Astrocyte (in vitro differentiated cells and primary cell): ENCODE measurements at regions not wholly inside any gene's neighbourhood (a gene's known extent, or its start where the extent isn't known, plus 50 kb on each side); places are given as distances from the start of the nearest gene placed in this dataset.

Experiments used
- EZH2 ChIP-seq: IDR thresholded peaks from 2 replicates; pipeline ENCODE4 v1.6.1; 2012; ENCODE audit warnings: mild to moderate bottlenecking, low read length, inconsistent platforms; ENCODE audit not compliant: insufficient read depth
- TF ChIP-seq, protein P1 (sequence below): IDR thresholded peaks from 2 replicates; pipeline ENCODE4 v1.5.1; 2011; ENCODE audit warnings: low read depth, mild to moderate bottlenecking, inconsistent platforms, low read length, moderate library complexity; ENCODE audit not compliant: insufficient read depth

DNA sequence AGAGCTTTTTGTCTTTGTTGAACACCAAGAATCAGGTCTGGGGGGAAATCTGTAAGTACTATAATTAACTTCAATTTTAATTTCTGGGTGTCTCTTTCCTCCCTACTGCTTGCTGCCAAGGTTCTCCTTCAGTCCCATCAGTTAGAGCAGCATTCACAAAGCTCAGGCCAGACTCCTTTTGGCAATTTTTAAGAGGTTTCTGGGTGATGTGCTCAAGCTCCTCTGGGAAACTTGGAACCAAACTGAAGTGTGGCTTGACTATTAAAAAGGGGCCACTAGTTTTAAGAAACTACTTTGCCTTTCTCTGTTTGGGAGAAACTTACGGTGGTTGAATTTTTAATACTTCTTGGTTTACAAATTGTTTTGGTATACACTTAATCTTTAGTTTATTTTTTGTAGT, 227.7 kb upstream of the SOX2 start:
- TF ChIP-seq, protein P1, sequence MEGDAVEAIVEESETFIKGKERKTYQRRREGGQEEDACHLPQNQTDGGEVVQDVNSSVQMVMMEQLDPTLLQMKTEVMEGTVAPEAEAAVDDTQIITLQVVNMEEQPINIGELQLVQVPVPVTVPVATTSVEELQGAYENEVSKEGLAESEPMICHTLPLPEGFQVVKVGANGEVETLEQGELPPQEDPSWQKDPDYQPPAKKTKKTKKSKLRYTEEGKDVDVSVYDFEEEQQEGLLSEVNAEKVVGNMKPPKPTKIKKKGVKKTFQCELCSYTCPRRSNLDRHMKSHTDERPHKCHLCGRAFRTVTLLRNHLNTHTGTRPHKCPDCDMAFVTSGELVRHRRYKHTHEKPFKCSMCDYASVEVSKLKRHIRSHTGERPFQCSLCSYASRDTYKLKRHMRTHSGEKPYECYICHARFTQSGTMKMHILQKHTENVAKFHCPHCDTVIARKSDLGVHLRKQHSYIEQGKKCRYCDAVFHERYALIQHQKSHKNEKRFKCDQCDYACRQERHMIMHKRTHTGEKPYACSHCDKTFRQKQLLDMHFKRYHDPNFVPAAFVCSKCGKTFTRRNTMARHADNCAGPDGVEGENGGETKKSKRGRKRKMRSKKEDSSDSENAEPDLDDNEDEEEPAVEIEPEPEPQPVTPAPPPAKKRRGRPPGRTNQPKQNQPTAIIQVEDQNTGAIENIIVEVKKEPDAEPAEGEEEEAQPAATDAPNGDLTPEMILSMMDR, result no peak
- TF ChIP-seq EZH2, result no peak
